Liver (tissue), 3 donors: ENCODE measurements at regions not wholly inside any gene's neighbourhood (a gene's known extent, or its start where the extent isn't known, plus 50 kb on each side); places are given as distances from the start of the nearest gene placed in this dataset.

Experiments
- YY1 ChIP-seq: IDR thresholded peaks from 2 replicates; pipeline ENCODE4 v1.6.1; 2016; ENCODE audit warnings: antibody characterized with exemption, mild to moderate bottlenecking
- TF ChIP-seq, protein P1 (sequence below): fragments of 150-350 bp; IDR thresholded peaks from 2 replicates; pipeline ENCODE4 v1.5.1; 2017; ENCODE audit warnings: improper control_type of control experiment, low read depth, low read length; ENCODE audit not compliant: missing input control
- TF ChIP-seq, protein P2 (sequence below): IDR thresholded peaks from 2 replicates; pipeline ENCODE4 v1.6.1; 2016; ENCODE audit warnings: antibody characterized with exemption
- donor health status: healthy.
- donor health status: healthy.

DNA sequence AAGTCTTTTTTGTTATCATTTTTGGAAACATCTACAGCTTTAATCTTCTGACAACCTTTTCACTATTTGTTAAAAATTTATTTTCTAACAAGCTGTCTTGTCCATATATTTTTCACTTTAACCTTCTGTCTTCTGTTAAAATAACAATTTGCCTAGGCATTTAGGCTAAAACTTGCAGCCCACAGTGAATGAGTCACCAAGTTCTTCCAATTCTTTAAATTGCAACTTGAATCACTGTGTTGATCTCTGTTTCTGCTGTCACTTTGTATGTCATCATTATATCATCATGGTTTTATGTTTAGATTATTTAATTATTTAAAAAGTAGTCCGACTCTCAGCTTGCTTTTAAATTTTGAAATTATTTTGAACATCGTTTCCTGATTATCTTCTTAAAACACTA is 473.8 kb upstream of the PTPRD start:
- TF ChIP-seq YY1, result no peak
- TF ChIP-seq, protein P1, sequence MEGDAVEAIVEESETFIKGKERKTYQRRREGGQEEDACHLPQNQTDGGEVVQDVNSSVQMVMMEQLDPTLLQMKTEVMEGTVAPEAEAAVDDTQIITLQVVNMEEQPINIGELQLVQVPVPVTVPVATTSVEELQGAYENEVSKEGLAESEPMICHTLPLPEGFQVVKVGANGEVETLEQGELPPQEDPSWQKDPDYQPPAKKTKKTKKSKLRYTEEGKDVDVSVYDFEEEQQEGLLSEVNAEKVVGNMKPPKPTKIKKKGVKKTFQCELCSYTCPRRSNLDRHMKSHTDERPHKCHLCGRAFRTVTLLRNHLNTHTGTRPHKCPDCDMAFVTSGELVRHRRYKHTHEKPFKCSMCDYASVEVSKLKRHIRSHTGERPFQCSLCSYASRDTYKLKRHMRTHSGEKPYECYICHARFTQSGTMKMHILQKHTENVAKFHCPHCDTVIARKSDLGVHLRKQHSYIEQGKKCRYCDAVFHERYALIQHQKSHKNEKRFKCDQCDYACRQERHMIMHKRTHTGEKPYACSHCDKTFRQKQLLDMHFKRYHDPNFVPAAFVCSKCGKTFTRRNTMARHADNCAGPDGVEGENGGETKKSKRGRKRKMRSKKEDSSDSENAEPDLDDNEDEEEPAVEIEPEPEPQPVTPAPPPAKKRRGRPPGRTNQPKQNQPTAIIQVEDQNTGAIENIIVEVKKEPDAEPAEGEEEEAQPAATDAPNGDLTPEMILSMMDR, result no peak
- TF ChIP-seq, protein P2, sequence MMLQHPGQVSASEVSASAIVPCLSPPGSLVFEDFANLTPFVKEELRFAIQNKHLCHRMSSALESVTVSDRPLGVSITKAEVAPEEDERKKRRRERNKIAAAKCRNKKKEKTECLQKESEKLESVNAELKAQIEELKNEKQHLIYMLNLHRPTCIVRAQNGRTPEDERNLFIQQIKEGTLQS, result no peak
